ENCODE measurements at regions not wholly inside any gene's neighbourhood (a gene's known extent, or its start where the extent isn't known, plus 50 kb on each side); places are given as distances from the start of the nearest gene placed in this dataset.

DNA sequence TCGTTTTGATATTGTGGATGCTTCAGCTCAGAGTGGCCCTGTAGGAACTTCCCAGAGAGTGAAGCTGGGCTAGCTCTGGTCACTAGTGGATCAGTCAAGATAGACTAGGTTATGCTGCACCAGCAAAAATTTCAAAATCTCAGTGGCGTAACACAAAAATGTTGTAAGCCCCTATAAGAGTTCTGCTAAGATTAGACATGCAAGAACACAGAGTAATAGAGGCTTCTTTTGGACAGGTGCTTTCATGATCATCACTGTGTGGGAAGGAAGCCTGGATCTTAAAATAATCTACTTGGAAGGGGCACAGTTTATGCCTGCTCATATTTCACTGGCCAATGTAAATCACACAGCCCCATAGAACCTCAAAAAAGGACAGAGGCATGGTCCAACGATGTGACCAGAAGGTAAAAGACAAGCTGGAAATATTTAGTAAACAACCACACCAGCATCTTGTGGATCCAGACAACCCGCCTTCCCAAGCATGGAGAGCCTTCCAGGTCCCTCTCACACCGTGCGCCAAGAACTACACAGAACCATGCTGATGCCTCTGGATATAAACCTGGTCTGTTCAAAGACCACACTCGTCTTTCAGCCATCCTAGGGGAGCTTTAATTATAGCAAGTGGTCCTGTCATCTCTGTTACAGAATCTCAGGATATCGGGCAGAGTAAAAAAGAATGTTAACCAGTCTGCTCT is 554.3 kb downstream of the EPHB1 start:
- Histone ChIP-seq H3K36me3 (no peaks in the 10 kb centered on the region), H3K4me3 (no peak overlapping the region), H3K9me3 (ENCODE audit: low read depth) (no peaks in the 10 kb centered on the region), H3K4me1 (ENCODE audit: low read depth) (no peaks in the 10 kb centered on the region), H3K27ac (no peak overlapping the region), H3K27me3 (peaks cover 25% of the 10 kb centered on the region)
- DNase-seq (ENCODE audit: low read depth in 1 of 2, low spot score in 1 of 2), result no peak
- TF ChIP-seq, protein P1, sequence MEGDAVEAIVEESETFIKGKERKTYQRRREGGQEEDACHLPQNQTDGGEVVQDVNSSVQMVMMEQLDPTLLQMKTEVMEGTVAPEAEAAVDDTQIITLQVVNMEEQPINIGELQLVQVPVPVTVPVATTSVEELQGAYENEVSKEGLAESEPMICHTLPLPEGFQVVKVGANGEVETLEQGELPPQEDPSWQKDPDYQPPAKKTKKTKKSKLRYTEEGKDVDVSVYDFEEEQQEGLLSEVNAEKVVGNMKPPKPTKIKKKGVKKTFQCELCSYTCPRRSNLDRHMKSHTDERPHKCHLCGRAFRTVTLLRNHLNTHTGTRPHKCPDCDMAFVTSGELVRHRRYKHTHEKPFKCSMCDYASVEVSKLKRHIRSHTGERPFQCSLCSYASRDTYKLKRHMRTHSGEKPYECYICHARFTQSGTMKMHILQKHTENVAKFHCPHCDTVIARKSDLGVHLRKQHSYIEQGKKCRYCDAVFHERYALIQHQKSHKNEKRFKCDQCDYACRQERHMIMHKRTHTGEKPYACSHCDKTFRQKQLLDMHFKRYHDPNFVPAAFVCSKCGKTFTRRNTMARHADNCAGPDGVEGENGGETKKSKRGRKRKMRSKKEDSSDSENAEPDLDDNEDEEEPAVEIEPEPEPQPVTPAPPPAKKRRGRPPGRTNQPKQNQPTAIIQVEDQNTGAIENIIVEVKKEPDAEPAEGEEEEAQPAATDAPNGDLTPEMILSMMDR (IDR thresholded peaks at IDR 0.05; ENCODE audit: low read depth, low read length), result no peak

DNA sequence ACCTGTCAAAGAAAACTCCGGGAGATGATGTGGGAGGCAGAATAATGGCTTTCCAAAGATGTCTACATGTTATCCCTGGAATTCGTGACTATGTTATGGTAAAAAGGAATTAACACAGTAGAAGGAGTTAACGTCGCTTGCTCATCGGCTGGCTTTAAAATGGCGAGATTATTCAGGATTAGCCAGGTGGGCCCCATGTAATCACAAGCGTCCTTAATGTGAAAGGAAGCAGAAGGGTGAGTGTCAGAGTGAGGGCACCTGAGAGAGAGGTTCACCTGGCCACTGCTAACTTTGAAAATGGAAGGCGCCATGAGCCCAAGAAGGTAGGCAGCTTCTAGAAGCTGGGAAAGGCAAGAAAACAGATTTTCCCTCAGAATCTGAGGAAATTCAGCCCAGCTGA is 557.2 kb downstream of the EPHB1 start:
- peaks cover 16% of the 10 kb centered on the region for H3K27me3 ChIP-seq
- no peak overlapping the region for H3K4me3 ChIP-seq
- no peak for DNase-seq (ENCODE audit: low read depth in 1 of 2, low spot score in 1 of 2)
- no peaks in the 10 kb centered on the region for H3K9me3 ChIP-seq (ENCODE audit: low read depth)
- no peaks in the 10 kb centered on the region for H3K4me1 ChIP-seq (ENCODE audit: low read depth)
- TF ChIP-seq, protein P1 (IDR thresholded peaks at IDR 0.05; ENCODE audit: low read depth, low read length), result no peak
- H3K27ac ChIP-seq, result no peak overlapping the region
- no peaks in the 10 kb centered on the region for H3K36me3 ChIP-seq

DNA sequence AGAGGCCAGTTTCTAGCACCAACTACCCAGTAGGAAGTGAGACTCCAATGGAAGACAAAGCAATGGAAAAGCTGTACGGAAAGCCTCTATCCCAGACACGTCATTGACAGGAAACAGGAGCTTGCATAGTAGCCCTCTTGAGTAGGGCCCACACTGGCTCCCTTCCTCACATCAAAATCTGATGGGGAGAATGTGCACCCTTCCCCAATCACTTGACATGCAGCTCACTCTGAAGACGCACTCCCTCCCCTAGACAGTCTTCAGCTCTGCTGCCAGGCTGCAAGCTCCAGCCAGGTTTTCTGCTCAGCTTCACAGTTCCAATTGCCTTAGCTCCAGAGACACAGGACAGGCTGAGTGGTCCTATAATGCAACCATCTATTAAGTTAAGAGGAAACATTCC is 567.8 kb downstream of the EPHB1 start:
- DNase-seq (ENCODE audit: low read depth in 1 of 2, low spot score in 1 of 2), result no peak
- Histone ChIP-seq H3K9me3 (ENCODE audit: low read depth) (no peaks in the 10 kb centered on the region), H3K36me3 (no peaks in the 10 kb centered on the region), H3K27me3 (no peaks in the 10 kb centered on the region), H3K4me3 (no peak overlapping the region), H3K27ac (no peak overlapping the region), H3K4me1 (ENCODE audit: low read depth) (no peaks in the 10 kb centered on the region)
- TF ChIP-seq, protein P1 (IDR thresholded peaks at IDR 0.05; ENCODE audit: low read depth, low read length), result no peak

DNA sequence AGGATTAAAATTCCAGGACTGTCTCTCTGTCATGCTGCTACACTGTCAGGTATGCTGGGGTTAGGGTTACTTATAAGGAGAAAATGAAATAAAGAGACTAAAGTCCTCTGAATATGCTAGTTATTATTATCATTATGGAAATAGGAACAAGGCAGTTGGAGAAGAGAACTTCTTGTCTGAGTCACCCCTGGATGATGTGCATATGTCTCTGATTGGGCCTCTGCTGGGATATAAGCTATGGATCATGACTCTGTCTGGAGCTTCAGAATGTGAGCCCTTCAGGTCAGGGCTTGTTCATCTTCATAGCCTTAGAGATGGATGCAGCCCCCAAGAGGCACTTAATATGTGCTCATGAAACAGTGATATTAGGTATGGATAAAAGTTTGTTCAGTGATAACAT is 569.6 kb downstream of the EPHB1 start:
- Histone ChIP-seq H3K4me3 (no peak overlapping the region), H3K9me3 (ENCODE audit: low read depth) (no peaks in the 10 kb centered on the region), H3K27me3 (no peaks in the 10 kb centered on the region), H3K4me1 (ENCODE audit: low read depth) (no peaks in the 10 kb centered on the region), H3K27ac (no peak overlapping the region), H3K36me3 (no peaks in the 10 kb centered on the region)
- no peak for DNase-seq (ENCODE audit: low read depth in 1 of 2, low spot score in 1 of 2)
- TF ChIP-seq, protein P1 (IDR thresholded peaks at IDR 0.05; ENCODE audit: low read depth, low read length), result no peak

- TF ChIP-seq, protein P1 (IDR thresholded peaks at IDR 0.05; ENCODE audit: low read depth, low read length), result no peak
- DNase-seq (ENCODE audit: low read depth in 1 of 2, low spot score in 1 of 2), result no peak
- H3K4me1 ChIP-seq (ENCODE audit: low read depth), result no peaks in the 10 kb centered on the region
- no peaks in the 10 kb centered on the region for H3K9me3 ChIP-seq (ENCODE audit: low read depth)
- no peaks in the 10 kb centered on the region for H3K36me3 ChIP-seq
- no peaks in the 10 kb centered on the region for H3K27me3 ChIP-seq
- H3K27ac ChIP-seq, result no peak overlapping the region
- H3K4me3 ChIP-seq, result no peak overlapping the region
Measured at GRCh38 chr3:135366816-135367215, 571.8 kb downstream of the EPHB1 start.
